ENCODE measurements at regions not wholly inside any gene's neighbourhood (a gene's known extent, or its start where the extent isn't known, plus 50 kb on each side); places are given as distances from the start of the nearest gene placed in this dataset.

GRCh38 chr15:94682171-94682570 lies 450.8 kb downstream of the MCTP2 start:
- TF ChIP-seq CTCF (IDR thresholded peaks at IDR 0.05), result no peak

GRCh38 chr15:94683902-94684301 lies 452.5 kb downstream of the MCTP2 start:
- no peak for TF ChIP-seq CTCF (IDR thresholded peaks at IDR 0.05)

- TF ChIP-seq CTCF (IDR thresholded peaks at IDR 0.05), result no peak
Measured at GRCh38 chr15:94691169-94691568, 459.8 kb downstream of the MCTP2 start.

- TF ChIP-seq CTCF (IDR thresholded peaks at IDR 0.05), result no peak
Measured at GRCh38 chr15:94692710-94693109, 461.3 kb downstream of the MCTP2 start.

DNA sequence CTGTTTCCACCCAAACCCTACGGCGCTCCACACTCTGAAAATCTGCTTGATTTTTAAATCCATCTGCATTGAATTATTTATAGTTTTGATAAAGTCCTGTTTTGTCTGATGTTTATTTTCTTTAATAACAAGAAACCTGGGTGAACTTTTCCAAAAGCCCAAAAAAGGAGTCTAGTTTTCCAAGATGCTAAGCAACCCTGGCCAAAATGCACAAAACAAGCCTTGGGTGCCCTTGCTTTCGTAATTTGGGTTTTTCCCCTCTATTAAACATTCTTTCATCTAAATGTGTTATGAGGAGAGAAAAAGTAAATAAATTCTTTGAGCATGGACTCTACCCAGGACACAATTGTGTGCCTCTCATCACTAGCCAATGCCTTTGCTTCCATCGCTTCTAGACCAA lies 468.9 kb downstream of the MCTP2 start:
- no peak for TF ChIP-seq CTCF (IDR thresholded peaks at IDR 0.05)

GRCh38 chr15:94701281-94701985 lies 470.1 kb downstream of the MCTP2 start:
- TF ChIP-seq CTCF (IDR thresholded peaks at IDR 0.05), result no peak

DNA sequence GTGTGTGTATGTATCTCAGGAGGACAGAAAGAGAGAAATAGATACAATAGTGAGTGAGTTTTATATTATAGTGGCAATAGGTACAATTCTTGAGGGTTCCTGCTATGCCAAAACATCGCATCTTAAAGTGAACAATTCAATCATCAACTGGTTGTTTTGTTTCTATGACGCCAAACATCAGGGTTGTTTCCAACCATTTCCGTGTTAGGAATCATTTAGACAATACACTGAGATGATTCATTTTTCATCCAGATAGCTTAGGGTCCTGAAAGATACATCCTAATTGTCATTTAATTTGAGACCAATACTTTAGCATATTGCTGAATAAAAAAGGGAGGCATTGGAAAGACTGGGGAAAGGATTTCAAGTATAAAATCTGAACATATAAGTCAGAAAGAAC lies 472.2 kb downstream of the MCTP2 start:
- TF ChIP-seq CTCF (IDR thresholded peaks at IDR 0.05), result no peak

GRCh38 chr15:94704421-94704820 lies 473.1 kb downstream of the MCTP2 start:
- no peak for TF ChIP-seq CTCF (IDR thresholded peaks at IDR 0.05)
